SKM-1 treated with dmso at 0.1 percent for 144 hours (cell line): ENCODE measurements at regions not wholly inside any gene's neighbourhood (a gene's known extent, or its start where the extent isn't known, plus 50 kb on each side); places are given as distances from the start of the nearest gene placed in this dataset.

ENCODE experiments used
- DNase-seq: peaks from one replicate; lab custom pipeline; 2025; ENCODE audit not compliant: unreplicated experiment; lab: John Stamatoyannopoulos, UW

DNA sequence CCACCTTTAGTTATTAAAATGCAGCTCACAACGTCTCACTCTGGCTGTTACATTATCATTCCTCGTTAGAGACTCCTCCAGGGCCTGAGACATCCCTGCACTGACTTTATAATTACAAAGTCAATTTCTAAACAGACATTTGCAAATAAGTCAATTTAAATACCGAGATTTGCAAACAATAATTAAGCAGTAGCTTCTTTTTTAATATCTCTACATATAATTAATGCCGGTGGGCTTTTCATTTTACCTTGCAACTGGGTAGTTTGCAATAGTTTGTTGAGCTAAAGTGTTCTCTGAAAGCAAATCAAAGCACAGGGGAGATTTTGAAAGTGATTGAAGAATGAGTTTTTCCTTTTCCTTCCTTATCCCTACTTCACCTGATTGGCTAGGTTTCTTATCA, 154.4 kb downstream of the TLR4 start:
- DNase-seq: no peak

DNA sequence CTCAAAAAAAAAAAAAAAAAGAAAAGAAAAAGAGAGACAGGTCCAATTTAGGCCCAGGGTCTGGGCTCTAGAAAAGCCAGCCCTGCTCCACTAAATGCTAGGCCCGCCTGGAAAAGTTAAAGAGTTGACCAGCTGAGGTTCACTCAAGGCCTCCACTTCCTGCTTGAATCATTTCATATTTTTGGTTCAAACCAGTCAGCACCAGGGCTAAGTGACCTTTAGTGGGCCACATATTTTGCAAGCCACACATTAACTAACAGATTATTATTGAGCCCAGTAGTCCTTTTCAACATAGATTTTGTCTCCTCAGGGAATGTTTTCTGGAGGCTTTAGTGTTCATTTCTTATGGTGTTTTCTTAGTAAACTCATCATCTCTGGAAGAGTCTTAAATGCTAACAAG, 156.6 kb downstream of the TLR4 start:
- no peak for DNase-seq

DNA sequence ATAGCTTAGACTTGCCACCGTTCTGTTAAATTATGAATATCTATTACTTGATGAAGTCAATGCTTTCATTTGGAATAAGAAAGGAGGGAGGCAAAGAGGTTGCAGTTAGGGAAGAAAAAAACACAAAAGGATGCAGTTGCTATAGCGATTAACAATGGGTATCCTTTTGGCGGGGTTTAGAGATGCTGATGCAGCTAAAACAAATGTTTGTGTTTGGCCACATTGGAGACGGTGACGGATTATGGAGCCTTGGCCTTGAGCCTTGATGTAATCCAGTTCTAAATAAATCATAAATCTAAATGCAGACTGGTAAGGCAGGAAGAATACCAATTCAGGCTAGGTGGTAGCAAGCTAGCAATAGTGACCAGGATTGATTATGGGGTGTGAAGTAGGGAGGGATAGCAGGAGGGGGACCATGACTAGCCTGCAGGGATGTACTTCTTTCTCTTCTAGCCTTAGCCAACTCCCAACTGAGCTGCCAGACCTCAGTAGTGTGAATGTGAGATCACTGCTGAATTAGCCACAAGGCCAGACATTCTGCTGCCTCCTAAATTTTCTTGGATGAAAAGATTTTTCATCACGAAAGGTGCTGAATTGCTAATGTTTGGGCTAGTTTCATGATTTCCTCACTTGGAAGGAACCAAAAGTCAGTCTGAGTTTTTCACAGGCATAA, 160.3 kb downstream of the TLR4 start:
- DNase-seq: no peak

DNA sequence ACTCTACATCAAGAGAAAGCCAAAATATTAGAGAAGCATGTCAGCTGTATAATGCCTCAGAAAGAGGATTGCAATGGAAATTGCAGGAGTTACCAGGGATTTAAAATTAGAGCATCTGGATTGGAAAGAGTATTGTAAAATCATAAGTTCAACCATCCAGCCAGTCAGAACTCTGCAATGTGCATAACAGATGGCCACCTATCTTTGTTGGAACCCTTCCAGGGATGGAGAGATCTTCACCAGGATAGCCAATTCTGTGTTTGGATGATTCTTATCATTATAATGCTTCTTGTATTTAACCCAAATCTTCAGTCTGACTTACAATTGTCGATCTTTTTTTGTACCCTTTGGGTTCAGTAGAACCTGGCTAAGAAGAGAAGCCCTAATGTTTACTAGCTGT, 164.4 kb downstream of the TLR4 start:
- no peak for DNase-seq

DNA sequence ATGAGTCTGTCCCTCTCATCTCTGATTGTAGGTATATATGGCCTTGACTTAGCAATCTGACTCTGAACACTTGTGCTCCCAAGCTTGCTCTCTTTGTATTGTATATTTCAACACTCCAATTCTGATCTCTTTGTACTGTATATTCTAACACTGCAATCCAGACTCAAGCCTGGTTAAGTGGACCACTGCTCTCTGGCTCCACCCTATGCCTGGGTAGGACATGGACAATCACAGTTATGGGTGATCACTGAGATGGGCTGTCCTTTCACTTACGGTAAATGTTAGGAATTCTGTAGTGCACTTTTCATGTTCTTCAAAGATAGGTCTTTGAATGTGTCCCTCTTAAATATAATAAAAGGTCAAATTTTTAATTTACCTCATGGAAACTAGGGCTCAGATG, 165.1 kb downstream of the TLR4 start:
- no peak for DNase-seq

DNA sequence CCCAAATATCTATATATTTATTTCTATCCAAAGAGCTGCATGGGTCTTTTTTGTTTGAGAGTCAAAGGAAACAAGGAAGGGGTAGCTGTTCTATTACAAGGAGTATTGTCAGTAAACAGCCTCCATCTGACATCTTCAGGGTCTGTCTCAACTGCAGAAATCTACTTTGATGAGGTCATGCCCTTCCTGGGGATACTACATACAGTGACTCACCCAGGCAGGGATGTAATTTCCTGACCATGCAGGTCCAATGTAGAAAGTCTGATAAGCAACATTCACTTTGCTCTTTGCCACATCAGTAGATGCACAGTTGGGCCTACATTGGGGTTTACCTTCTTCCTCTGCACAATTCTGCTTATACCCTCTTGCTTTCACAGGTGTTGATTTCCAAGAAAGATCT, 165.5 kb downstream of the TLR4 start:
- DNase-seq: no peak

DNA sequence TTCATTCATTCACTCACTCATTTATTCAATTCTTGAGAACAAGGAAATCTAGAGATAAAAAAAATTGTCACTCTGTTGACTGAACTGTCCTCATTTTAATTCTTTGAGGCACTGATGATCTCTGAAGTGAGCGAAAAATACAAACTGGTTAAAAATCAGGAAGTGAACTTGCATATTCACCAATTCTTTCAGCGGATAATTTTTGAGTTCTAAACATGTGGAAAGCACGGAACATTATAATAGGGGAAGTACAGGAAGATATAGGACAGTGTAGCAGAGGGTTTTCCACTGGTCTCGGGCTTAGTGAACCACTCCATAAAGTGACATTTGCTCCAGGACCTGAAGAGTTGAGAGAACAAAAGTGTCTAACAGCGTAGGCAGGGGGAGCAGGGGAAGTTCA, 169.5 kb downstream of the TLR4 start:
- DNase-seq: no peak

DNA sequence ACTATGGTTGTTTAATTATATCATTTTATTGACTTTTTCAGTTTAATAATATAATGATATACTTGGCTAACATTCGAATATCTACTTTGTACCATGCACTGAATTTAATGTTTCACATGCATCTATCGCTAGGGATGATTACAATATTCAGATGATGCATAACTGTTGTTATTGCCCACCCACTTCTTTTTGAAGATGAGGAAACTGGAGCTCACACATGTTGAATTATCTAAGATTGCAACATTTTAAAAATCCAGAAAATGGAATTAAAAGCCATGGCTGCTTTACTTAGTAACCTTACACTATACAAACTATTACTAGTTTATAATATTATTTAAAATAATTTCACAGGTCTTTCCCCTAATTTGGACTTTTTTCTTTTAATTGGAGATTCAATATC, 171.7 kb downstream of the TLR4 start:
- DNase-seq: no peak

DNA sequence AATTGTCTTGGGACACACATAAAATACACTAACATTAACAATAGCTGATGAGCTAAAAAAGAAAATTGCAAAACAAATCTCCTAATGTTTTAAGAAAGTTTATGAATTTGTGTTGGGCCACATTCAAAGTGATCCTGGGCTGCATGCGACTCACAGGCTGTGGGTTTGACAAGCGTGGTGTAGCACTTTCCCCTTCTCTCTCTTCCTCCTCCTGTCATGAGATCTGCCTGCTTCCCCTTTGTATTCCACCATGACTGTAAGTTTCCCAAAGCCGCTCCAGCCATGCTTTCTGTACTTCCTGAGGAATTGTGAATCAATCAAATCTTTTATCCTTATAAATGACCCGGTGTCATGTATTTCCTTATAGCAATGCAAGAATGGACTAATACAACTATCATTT, 178.0 kb downstream of the TLR4 start:
- peak; percentile 2 for DNase-seq

DNA sequence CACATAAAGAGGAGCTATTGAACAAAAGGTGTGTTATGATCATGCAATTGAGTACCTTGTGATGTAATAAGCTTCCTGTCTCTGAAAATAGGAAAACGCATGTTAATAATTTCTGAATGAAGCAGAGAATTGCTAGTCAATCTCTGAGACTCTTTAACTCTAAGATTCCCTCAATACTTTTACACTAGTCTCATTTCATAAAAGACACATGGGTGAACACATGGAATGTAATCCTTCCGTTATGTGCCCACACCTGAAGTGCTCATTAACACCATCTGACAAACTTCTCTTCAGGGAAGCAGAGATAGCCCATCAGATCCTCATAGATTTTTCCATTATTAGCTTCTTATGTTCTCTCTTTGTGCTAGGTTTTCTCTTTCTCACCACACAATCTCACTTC, 182.4 kb downstream of the TLR4 start:
- DNase-seq: no peak

DNA sequence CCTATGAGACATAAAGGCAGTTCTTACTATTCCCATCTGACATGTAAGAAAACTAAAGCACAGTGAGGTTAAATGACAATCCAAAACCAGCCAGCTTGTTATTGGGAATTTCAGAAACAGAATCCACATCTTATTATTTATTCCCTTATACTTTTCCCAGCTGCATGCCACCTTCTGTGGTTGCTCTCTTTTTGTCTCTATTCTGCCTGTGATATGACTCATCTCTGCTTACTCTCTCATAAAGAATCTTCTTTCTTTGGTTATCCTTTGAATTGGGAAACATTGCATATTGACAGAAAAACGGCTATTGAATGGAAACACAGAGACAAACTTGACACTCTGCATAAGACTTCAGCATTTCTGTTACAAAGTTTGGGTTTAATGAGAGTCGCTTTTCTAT, 183.2 kb downstream of the TLR4 start:
- no peak for DNase-seq

DNA sequence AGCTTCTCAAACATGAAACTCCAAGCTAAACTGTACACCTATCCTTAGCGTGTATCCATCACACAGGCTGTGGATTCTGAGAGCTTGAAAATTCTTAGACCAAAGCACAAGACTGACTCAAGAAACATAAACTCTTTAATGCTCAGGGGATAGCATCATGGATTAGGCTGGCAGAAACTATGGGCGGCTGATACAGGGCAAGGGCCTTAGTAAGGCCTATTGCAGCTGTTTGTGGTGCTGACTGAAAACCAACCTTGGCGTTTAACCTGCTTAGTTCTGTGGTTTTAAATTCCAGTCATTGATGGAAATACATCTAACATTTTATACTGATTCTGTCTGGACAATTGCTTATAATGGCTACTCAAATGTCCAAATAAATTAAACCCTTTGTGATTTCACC, 183.7 kb downstream of the TLR4 start:
- DNase-seq: no peak

DNA sequence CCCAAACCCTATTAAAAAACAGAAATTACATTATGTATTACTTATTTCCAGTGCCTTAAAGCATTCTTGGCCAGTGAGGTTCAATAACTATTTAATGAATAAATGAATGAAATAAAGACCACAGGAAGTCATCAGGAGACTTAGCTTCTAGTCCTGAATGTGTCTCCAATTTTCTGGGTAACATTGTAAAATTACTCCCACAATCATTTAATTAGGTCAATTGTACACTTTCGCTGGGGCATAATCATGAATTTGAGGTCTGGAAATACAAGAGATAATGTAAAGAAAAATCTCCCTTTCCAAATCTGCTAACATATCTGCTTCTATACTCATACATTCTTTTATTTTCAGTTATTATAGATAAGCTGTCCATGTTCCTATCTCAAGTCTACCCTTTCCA, 199.2 kb downstream of the TLR4 start:
- DNase-seq: no peak

DNA sequence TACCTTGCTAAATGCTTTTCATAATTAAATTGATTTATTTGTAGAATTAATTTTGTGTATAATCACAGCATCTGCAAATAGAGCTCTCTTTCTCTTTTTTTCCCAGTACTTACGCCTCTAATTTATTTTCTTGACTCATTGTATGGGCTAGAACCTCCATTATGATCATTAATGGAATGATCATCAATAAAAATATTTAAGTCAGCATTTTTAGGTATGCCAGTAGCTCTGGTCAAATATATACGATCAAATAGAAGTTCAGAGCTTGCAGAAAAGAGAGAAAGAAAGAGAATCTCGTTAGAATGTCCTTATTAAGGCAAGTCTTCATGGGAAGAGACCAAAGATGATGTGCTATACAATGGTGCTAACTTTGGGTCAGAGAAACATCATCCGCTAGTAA, 202.6 kb downstream of the TLR4 start:
- DNase-seq: no peak

DNA sequence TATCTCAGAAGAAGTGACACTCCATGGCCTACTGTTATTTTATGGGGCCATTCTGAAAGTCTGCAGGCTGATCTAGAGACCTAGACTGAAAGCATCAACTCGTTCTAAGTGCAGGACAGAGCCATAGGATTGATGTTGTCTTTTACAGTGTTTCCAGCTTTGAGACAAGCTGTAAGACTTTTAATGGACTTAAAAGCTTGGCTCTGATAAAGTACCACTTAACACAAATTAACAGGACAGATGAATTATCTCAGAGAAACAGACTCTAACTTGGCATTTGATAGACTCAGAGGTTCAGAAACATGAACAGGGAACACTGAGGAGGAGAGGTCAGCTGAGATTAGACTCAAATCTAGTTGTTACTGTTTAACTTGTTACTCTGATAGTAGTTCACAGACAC, 203.2 kb downstream of the TLR4 start:
- no peak for DNase-seq

DNA sequence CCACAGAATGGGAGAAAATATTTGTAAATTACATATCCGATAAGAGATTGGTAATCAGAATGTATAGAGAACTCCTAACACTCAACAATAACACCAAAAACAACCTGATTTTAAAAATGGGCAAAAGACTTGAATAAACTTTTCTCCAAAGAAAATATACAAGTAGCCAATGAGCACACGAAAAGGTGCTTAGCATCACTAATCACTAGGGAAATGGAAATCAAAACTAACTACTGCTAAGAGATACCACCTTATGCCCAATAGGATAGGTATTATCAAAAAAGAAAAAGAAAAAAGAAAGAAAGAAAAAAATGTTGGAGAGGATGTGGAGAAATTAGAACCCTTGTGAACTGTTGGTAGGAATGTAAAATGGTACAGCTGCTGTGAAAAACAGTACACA, 212.1 kb downstream of the TLR4 start:
- DNase-seq: no peak

DNA sequence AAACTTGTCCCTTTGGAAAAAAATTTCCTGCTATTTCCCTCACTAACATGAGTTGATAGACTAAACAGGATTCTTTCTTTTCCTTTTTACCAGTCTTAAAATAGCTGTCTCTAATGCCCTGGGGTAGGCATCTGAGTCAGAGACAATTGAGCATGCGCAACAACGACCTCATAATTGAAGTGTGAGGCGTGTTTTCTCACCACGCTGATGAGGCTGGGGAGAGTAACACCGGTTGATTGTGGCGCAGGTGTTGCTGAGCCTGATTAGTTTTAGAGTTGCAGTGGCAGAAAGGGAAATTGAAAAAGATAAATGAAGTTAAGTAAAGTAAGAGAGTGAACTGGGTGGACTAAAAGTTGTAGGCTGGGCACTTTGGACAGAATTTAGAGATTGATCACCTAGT, 213.7 kb downstream of the TLR4 start:
- DNase-seq: no peak

DNA sequence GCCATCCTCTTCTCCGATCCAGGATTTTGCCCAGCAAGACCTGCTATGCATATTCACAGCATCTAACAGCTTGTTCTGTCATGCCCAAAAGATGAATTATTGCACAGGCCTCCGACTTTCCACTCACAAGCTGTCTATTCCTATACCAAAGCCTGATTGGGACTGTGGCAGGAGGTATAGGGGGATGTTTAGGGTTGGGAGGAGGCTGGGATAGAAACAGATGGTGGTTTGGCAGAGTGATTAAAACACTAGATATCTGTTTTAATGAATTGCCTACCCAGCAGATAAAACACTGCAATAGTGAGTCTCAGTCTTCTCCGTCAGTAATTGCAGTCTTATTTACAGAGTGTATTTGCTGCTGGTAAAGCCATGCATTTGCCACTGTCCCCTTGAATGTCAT, 215.3 kb downstream of the TLR4 start:
- DNase-seq: no peak

DNA sequence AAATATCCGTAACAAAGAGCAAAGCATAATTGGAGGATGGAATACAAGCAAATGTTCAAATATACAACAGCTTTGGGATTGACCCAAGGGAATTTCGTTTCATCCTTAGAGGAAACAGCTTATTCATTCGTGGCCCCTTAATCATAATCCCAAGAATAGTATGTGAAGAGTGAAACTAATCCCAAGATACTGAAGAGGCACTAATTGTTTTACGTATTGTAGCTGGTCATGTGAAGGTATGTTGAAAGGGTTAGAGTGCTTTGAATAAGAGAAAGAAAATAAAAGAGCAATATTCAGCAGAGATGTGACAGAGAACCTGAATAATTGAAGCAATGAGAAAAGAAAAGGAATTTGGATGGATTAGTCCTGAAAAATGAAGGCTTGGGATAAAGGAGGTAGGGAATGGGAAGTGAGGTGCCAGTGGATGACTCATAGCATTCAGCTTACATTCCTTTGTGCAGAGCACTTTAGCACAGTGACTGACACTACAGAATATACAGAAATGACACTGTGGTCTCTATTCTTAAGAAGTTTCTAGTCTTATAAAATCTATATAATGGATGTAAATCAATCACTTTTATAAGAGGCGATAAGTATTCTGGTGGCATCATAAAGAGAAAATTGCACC, 221.9 kb downstream of the TLR4 start:
- no peak for DNase-seq

DNA sequence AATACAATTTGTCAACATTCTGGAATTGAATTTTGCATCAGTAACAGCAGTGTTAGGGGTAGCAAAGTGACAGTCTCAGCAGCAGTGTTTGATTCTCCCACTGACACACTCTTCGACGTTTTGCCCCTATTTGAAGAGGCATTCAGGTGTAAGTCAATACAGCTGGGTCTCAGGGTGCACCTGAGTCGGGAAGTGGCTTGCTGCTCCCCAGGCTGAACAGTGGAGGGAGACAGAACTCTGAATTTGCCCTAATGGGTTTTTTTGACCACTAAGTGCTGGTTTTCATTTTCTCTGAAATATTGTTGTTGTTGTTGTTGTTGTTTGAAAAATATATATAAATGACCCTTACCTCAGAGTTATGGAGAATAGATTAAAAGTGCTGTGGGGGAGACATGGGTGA, 223.2 kb downstream of the TLR4 start:
- DNase-seq: no peak

DNA sequence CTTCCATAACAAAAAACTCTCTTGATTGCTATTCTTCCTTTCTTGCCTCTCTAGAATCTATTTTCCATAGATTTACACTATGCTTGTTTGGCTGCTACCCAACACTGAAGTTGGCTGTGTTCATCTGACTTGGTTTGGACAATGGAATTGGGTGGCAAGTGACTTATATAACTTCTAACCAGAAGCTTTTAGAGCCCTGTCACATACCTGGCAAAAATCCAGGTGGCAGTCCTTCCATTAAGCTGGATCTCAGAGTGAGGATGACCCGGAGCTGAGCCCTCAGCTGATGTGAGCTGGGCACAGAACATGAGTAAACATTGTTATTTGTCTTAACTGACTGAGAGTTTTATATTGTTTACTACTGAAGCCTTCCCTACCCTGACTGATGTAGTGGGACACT, 225.7 kb downstream of the TLR4 start:
- no peak for DNase-seq

DNA sequence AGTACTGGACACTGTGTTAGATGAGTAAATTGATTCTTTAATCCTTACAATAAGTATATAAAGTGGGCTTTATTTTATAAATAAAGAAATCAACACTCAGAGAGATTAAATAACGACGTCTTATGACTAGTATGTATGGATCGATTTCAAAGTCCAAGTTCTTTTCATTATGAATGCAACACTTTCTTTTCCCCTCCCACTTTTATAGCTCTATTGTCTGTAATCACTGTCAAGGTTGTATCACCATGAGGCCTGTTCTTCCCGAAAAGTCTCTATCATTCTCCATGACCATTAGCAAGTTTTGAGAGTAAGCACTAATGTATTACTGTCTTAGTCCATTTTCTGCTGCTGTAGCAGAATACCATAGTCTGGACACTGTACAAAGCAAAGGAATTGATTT, 228.4 kb downstream of the TLR4 start:
- DNase-seq: no peak
